ENCODE measurements at regions not wholly inside any gene's neighbourhood (a gene's known extent, or its start where the extent isn't known, plus 50 kb on each side); places are given as distances from the start of the nearest gene placed in this dataset.

GRCh38 chr14:42893183-42893582, 1286.5 kb downstream of the LRFN5 start:
- in situ Hi-C loops (cut with HindIII; ENCODE audit: low pct_ligation_motif_present, low sequenced_read_pairs), result no loop called here
- no peak for TF ChIP-seq CTCF (IDR thresholded peaks at IDR 0.05; ENCODE audit: low read depth, low read length, missing control alignments)
- H3K36me3 ChIP-seq (replicated peaks), result no peaks in the 10 kb centered on the region
- no peak overlapping the region for H3K27ac ChIP-seq
- no peak overlapping the region for H3K4me3 ChIP-seq (ENCODE audit: low read depth, low read length)
- H3K27me3 ChIP-seq (replicated peaks), result no peaks in the 10 kb centered on the region
- no peak for DNase-seq

GRCh38 chr14:42884100-42884499, 1277.4 kb downstream of the LRFN5 start:
- Histone ChIP-seq H3K36me3 (replicated peaks) (no peaks in the 10 kb centered on the region), H3K4me3 (ENCODE audit: low read depth, low read length) (no peak overlapping the region), H3K27ac (no peak overlapping the region), H3K27me3 (replicated peaks) (no peaks in the 10 kb centered on the region)
- no peak for TF ChIP-seq CTCF (IDR thresholded peaks at IDR 0.05; ENCODE audit: low read depth, low read length, missing control alignments)
- in situ Hi-C loops (cut with HindIII; ENCODE audit: low pct_ligation_motif_present, low sequenced_read_pairs), result no loop called here
- DNase-seq, result no peak

GRCh38 chr14:42877716-42878115, 1271.0 kb downstream of the LRFN5 start:
- no peak for TF ChIP-seq CTCF (IDR thresholded peaks at IDR 0.05; ENCODE audit: low read depth, low read length, missing control alignments)
- H3K4me3 ChIP-seq (ENCODE audit: low read depth, low read length), result no peak overlapping the region
- in situ Hi-C loops (cut with HindIII; ENCODE audit: low pct_ligation_motif_present, low sequenced_read_pairs), result no loop called here
- H3K27ac ChIP-seq, result no peak overlapping the region
- H3K36me3 ChIP-seq (replicated peaks), result no peaks in the 10 kb centered on the region
- H3K27me3 ChIP-seq (replicated peaks), result no peaks in the 10 kb centered on the region
- no peak for DNase-seq

GRCh38 chr14:42872786-42873185, 1266.1 kb downstream of the LRFN5 start:
- no peak for TF ChIP-seq CTCF (IDR thresholded peaks at IDR 0.05; ENCODE audit: low read depth, low read length, missing control alignments)
- Histone ChIP-seq H3K4me3 (ENCODE audit: low read depth, low read length) (no peak overlapping the region), H3K27me3 (replicated peaks) (no peaks in the 10 kb centered on the region), H3K27ac (no peak overlapping the region), H3K36me3 (replicated peaks) (no peaks in the 10 kb centered on the region)
- DNase-seq, result no peak
- in situ Hi-C loops (cut with HindIII; ENCODE audit: low pct_ligation_motif_present, low sequenced_read_pairs), result no loop called here

GRCh38 chr14:42869681-42870080, 1263.0 kb downstream of the LRFN5 start:
- H3K4me3 ChIP-seq (ENCODE audit: low read depth, low read length), result no peak overlapping the region
- H3K27me3 ChIP-seq (replicated peaks), result no peaks in the 10 kb centered on the region
- in situ Hi-C loops (cut with HindIII; ENCODE audit: low pct_ligation_motif_present, low sequenced_read_pairs), result no loop called here
- H3K27ac ChIP-seq, result no peak overlapping the region
- no peak for TF ChIP-seq CTCF (IDR thresholded peaks at IDR 0.05; ENCODE audit: low read depth, low read length, missing control alignments)
- no peaks in the 10 kb centered on the region for H3K36me3 ChIP-seq (replicated peaks)
- no peak for DNase-seq

- no peak for DNase-seq
- no peak overlapping the region for H3K4me3 ChIP-seq (ENCODE audit: low read depth, low read length)
- no peaks in the 10 kb centered on the region for H3K36me3 ChIP-seq (replicated peaks)
- in situ Hi-C loops (cut with HindIII; ENCODE audit: low pct_ligation_motif_present, low sequenced_read_pairs), result no loop called here
- no peaks in the 10 kb centered on the region for H3K27me3 ChIP-seq (replicated peaks)
- H3K27ac ChIP-seq, result no peak overlapping the region
- no peak for TF ChIP-seq CTCF (IDR thresholded peaks at IDR 0.05; ENCODE audit: low read depth, low read length, missing control alignments)
Measured at GRCh38 chr14:42862114-42862513, 1255.4 kb downstream of the LRFN5 start.
